ENCODE measurements at regions not wholly inside any gene's neighbourhood (a gene's known extent, or its start where the extent isn't known, plus 50 kb on each side); places are given as distances from the start of the nearest gene placed in this dataset.

DNA sequence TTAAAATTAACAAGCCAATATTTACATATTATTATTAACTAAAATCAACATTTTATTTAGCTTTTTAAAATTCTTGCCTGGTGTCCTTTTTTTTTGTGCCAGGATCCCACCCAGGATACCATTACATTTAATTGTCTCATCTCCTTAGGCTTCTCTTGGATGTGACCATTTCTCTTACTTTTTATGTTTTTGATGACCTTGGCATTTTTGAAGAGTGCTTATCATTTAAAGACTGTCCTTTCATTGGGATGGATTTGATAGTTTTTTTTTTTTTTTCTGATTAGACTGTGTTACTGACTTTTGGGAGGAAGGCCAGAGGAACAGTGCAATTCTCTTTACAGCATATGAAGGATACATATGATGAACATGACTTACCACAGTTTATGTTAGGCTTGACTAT is 181.4 kb upstream of the SMIM30 start:
- TF ChIP-seq CTCF (IDR thresholded peaks at IDR 0.05) (no peak), POLR2A (IDR thresholded peaks at IDR 0.05) (no peak), POLR2AphosphoS5 (IDR thresholded peaks at IDR 0.05) (no peak), EP300 (IDR thresholded peaks at IDR 0.05) (no peak)
